Suprapubic skin (tissue), 4 donors: ENCODE measurements at regions not wholly inside any gene's neighbourhood (a gene's known extent, or its start where the extent isn't known, plus 50 kb on each side); places are given as distances from the start of the nearest gene placed in this dataset.

Source experiments
- CTCF ChIP-seq, 2 donors: fragments of 200-600 bp in 1 of 2; fragments of 450-650 bp in 1 of 2; sonication (generic) in 1 of 2; IDR thresholded peaks; one replicate each; pipeline ENCODE4 v1.5.1; 2016 to 2019; ENCODE audit warnings: antibody characterized with exemption in 2 of 2, mild to moderate bottlenecking in 1 of 2, moderate library complexity in 1 of 2
- EP300 ChIP-seq: sonication (generic); formaldehyde crosslinking; IDR thresholded peaks from one replicate; pipeline ENCODE4 v1.6.1; 2017; ENCODE audit warnings: antibody characterized with exemption
- POLR2A ChIP-seq, 2 donors: fragments of 450-650 bp; IDR thresholded peaks; one replicate each; pipeline ENCODE4 v1.6.1; 2017; ENCODE audit warnings: antibody characterized with exemption in 2 of 2, mild to moderate bottlenecking in 2 of 2, moderate library complexity in 2 of 2
- POLR2AphosphoS5 ChIP-seq, 3 donors: sonication (generic); formaldehyde crosslinking; IDR thresholded peaks; one replicate each; pipeline ENCODE4 v1.6.1; 2017; ENCODE audit warnings: antibody characterized with exemption in 3 of 3

- no peak for TF ChIP-seq POLR2A (IDR thresholded peaks at IDR 0.05)
- TF ChIP-seq EP300: no peak
- no peak for TF ChIP-seq CTCF (IDR thresholded peaks at IDR 0.05)
- no peak for TF ChIP-seq POLR2AphosphoS5 (IDR thresholded peaks at IDR 0.05)
Measured at GRCh38 chr3:167940241-167940640, 155.5 kb downstream of the GOLIM4 start.
